IMR-90 (cell line): ENCODE measurements at regions not wholly inside any gene's neighbourhood (a gene's known extent, or its start where the extent isn't known, plus 50 kb on each side); places are given as distances from the start of the nearest gene placed in this dataset.

Source experiments
- CEBPB ChIP-seq: IDR thresholded peaks from 2 replicates; pipeline ENCODE4 v1.6.1; 2012; ENCODE audit warnings: low read depth, low read length, improper control_type of control experiment
- FOS ChIP-seq: fragments of 150-350 bp; IDR thresholded peaks from 2 replicates; pipeline ENCODE4 v1.6.1; 2016; ENCODE audit warnings: low read depth, low read length
- MAFK ChIP-seq: IDR thresholded peaks from 2 replicates; pipeline ENCODE4 v1.6.1; 2012; ENCODE audit warnings: low read depth, low read length, improper control_type of control experiment
- POLR2A ChIP-seq: IDR thresholded peaks from 2 replicates; pipeline ENCODE4 v1.6.1; 2012; ENCODE audit warnings: mild to moderate bottlenecking, low read depth, low read length
- RAD21 ChIP-seq: IDR thresholded peaks from 2 replicates; pipeline ENCODE4 v1.6.1; 2012; ENCODE audit warnings: low read length, improper control_type of control experiment
- TF ChIP-seq, protein P1 (sequence below): conservative IDR thresholded peaks from 2 replicates; pipeline ENCODE4 v1.5.1; 2012; ENCODE audit warnings: mild to moderate bottlenecking, low read depth, low read length, improper control_type of control experiment
- TF ChIP-seq, protein P2 (sequence below): fragments of 150-350 bp; IDR thresholded peaks from 2 replicates; pipeline ENCODE4 v1.6.1; 2017; ENCODE audit warnings: mild to moderate bottlenecking, antibody characterized with exemption, low read length, low read depth

DNA sequence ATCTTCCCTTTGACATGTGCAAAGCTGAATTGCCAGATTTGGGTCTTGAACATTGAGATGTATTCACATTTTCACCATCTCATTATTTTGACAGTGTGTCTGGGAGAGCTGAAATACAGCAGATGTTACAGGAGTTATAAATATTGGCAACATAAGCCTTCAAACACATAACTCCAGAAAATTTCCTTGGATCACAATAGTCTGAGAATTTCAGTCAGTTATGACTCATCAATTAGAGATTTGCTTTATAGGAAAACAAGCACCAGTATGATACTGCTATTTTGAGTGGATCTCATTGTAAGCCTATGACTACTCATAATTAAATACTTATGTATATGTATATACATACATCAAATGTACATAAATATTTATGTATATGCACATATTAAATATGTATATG lies 1171.8 kb downstream of the AMY1C start:
- TF ChIP-seq, protein P1, sequence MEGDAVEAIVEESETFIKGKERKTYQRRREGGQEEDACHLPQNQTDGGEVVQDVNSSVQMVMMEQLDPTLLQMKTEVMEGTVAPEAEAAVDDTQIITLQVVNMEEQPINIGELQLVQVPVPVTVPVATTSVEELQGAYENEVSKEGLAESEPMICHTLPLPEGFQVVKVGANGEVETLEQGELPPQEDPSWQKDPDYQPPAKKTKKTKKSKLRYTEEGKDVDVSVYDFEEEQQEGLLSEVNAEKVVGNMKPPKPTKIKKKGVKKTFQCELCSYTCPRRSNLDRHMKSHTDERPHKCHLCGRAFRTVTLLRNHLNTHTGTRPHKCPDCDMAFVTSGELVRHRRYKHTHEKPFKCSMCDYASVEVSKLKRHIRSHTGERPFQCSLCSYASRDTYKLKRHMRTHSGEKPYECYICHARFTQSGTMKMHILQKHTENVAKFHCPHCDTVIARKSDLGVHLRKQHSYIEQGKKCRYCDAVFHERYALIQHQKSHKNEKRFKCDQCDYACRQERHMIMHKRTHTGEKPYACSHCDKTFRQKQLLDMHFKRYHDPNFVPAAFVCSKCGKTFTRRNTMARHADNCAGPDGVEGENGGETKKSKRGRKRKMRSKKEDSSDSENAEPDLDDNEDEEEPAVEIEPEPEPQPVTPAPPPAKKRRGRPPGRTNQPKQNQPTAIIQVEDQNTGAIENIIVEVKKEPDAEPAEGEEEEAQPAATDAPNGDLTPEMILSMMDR: no peak
- TF ChIP-seq RAD21: no peak
- TF ChIP-seq CEBPB: no peak
- TF ChIP-seq POLR2A: no peak
- no peak for TF ChIP-seq MAFK
- TF ChIP-seq FOS: no peak
- TF ChIP-seq, protein P2, sequence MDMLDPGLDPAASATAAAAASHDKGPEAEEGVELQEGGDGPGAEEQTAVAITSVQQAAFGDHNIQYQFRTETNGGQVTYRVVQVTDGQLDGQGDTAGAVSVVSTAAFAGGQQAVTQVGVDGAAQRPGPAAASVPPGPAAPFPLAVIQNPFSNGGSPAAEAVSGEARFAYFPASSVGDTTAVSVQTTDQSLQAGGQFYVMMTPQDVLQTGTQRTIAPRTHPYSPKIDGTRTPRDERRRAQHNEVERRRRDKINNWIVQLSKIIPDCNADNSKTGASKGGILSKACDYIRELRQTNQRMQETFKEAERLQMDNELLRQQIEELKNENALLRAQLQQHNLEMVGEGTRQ: no peak
